ENCODE measurements at regions not wholly inside any gene's neighbourhood (a gene's known extent, or its start where the extent isn't known, plus 50 kb on each side); places are given as distances from the start of the nearest gene placed in this dataset.

DNA sequence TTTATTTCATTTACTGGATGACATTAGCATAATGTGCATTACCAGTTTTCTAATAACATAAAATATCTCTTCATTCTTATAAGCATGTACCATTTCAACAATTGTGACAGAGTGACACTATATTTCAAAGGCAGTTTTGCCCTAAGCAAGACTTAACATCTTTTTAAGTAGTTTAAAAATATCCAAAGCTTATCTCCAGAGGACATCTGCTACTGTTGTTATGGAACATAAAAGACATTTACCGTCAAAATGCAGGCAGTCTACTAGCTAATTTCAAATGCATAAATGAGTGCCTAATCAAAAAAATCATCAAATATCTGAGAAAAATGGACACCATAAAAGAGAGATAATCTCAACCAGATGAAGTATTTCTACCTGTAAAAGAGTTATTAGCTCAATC, 782.4 kb upstream of the BRINP3 start:
- DNase-seq, result no peak
- H3K27me3 ChIP-seq, result no peaks in the 10 kb centered on the region
- no peaks in the 10 kb centered on the region for H3K9me3 ChIP-seq
- no peaks in the 10 kb centered on the region for H3K4me1 ChIP-seq
- H3K9ac ChIP-seq (ENCODE audit: low read depth in 2 of 2, low read length in 2 of 2), result no peak overlapping the region
- TF ChIP-seq, protein P1, sequence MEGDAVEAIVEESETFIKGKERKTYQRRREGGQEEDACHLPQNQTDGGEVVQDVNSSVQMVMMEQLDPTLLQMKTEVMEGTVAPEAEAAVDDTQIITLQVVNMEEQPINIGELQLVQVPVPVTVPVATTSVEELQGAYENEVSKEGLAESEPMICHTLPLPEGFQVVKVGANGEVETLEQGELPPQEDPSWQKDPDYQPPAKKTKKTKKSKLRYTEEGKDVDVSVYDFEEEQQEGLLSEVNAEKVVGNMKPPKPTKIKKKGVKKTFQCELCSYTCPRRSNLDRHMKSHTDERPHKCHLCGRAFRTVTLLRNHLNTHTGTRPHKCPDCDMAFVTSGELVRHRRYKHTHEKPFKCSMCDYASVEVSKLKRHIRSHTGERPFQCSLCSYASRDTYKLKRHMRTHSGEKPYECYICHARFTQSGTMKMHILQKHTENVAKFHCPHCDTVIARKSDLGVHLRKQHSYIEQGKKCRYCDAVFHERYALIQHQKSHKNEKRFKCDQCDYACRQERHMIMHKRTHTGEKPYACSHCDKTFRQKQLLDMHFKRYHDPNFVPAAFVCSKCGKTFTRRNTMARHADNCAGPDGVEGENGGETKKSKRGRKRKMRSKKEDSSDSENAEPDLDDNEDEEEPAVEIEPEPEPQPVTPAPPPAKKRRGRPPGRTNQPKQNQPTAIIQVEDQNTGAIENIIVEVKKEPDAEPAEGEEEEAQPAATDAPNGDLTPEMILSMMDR (IDR thresholded peaks at IDR 0.05), result no peak
- no peaks in the 10 kb centered on the region for H3K36me3 ChIP-seq
- H3K27ac ChIP-seq, result no peak overlapping the region
- H3K4me3 ChIP-seq, result no peak overlapping the region
- intact Hi-C loops (cut with DNase I), result no loop called here

DNA sequence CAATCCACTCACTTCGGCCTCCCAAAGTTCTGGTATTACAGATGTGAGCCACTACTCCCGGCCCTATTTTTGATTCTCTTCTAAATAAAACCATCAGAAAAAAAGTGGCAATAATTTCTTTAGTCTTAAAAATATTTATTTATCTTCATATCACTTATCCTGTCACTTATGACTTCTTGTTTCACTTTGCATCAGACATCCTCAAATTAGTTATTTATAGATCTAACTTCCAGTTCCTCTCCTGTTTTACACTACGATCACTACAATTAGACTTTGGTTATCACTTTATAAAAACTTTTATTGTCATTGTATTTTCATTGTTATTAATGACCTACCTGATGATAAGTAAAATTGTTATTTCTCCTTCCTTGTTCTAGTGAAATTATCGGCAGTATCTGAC, 783.4 kb upstream of the BRINP3 start:
- no peaks in the 10 kb centered on the region for H3K4me1 ChIP-seq
- H3K27me3 ChIP-seq, result no peaks in the 10 kb centered on the region
- no peak overlapping the region for H3K27ac ChIP-seq
- H3K9me3 ChIP-seq, result no peaks in the 10 kb centered on the region
- TF ChIP-seq, protein P1 (IDR thresholded peaks at IDR 0.05), result no peak
- no peak overlapping the region for H3K9ac ChIP-seq (ENCODE audit: low read depth in 2 of 2, low read length in 2 of 2)
- H3K36me3 ChIP-seq, result no peaks in the 10 kb centered on the region
- intact Hi-C loops (cut with DNase I), result no loop called here
- no peak overlapping the region for H3K4me3 ChIP-seq
- no peak for DNase-seq

DNA sequence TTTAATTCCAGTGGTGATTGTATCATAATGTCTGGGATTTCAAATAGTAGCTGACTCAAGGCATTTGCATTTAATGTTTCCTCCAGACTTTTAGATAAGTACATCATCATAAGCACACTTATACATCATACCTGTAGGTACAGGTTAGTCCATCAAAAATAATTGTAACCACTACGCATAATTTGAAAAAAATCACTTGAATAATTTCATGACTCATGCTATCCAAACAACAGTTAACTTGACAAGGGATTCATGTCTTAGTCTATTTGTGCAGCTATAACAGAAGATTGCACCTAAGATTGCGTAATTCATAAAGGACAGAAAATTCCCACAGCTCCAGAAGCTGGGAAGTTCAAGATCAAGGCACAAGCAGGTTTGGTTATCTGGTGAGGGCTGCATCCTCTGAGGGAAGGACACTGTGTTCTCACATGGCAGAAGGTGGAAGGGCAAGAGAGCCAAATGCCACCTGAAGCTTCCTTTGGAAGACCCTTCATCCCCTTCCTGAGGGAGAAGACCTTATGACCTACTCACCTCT, 801.7 kb upstream of the BRINP3 start:
- H3K9me3 ChIP-seq, result no peaks in the 10 kb centered on the region
- intact Hi-C loops (cut with DNase I), result no loop called here
- H3K9ac ChIP-seq (ENCODE audit: low read depth in 2 of 2, low read length in 2 of 2), result no peak overlapping the region
- no peak overlapping the region for H3K27ac ChIP-seq
- H3K36me3 ChIP-seq, result no peaks in the 10 kb centered on the region
- DNase-seq, result no peak
- TF ChIP-seq, protein P1 (IDR thresholded peaks at IDR 0.05), result no peak
- H3K4me1 ChIP-seq, result no peaks in the 10 kb centered on the region
- no peak overlapping the region for H3K4me3 ChIP-seq
- H3K27me3 ChIP-seq, result no peaks in the 10 kb centered on the region

DNA sequence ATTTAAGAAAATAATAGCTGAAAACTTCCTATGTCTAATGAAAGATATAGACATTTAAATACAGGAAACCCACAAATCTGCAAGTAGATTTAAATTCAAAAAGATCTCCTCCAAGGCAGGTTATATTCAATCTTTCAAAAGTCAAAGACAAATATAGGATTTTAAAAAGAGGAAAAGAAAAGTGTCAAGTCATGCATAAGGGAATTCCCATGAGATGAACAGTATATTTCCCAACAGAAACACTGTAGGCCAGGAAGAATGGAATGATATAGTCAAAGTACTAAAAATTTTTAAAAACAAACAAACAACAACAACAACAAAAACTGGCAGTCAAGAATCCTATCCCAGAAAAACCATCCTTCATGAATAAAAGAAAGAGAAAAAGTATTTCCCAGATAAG, 806.5 kb upstream of the BRINP3 start:
- Histone ChIP-seq H3K4me3 (no peak overlapping the region), H3K27ac (no peak overlapping the region), H3K9ac (ENCODE audit: low read depth in 2 of 2, low read length in 2 of 2) (no peak overlapping the region), H3K27me3 (no peaks in the 10 kb centered on the region), H3K4me1 (no peaks in the 10 kb centered on the region), H3K36me3 (no peaks in the 10 kb centered on the region), H3K9me3 (no peaks in the 10 kb centered on the region)
- intact Hi-C loops (cut with DNase I), result no loop called here
- DNase-seq, result no peak
- TF ChIP-seq, protein P1 (IDR thresholded peaks at IDR 0.05), result no peak

DNA sequence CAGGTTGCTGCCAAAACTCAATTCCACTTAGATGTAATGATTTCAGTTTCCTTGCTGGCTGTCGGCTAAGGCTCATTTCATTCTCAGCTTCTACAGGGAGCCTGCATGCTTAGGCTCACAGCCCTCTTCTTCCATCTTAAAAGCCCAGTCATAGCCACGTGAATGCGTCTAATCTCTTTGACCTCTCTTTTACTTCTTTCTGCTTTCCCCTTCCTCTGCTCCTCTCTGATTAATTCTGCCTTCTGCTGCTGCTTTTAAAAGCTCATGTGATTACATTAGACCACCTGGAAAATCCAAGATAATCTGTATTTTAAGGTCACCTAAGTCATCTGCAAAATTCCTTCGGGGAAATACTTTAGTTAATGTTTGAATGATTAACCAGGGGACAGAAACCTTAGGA, 812.8 kb upstream of the BRINP3 start:
- Histone ChIP-seq H3K4me1 (no peaks in the 10 kb centered on the region), H3K9ac (ENCODE audit: low read depth in 2 of 2, low read length in 2 of 2) (no peak overlapping the region), H3K27me3 (no peaks in the 10 kb centered on the region), H3K9me3 (no peaks in the 10 kb centered on the region), H3K36me3 (no peaks in the 10 kb centered on the region), H3K4me3 (no peak overlapping the region), H3K27ac (no peak overlapping the region)
- DNase-seq, result no peak
- TF ChIP-seq, protein P1 (IDR thresholded peaks at IDR 0.05), result no peak
- intact Hi-C loops (cut with DNase I), result no loop called here

DNA sequence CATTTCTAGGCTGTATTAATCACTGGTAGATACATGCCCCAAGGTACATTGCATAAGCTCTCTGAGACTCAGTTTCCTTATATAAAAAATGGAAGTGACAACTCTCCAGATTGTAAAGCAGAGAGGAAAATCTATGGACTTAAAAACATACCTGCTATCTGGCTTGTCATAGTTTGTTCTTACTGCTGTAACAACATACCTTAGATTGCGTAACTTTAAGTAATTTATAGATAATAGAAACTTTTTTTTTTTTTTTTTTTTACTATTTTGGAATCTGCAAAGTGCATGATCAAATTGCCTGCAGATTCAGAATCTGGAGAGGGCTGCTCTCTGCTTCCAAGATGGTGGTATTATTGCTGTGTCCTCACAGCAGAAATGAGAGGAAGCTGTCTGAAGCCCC, 827.7 kb upstream of the BRINP3 start:
- H3K27me3 ChIP-seq, result no peaks in the 10 kb centered on the region
- no peak for DNase-seq
- H3K4me1 ChIP-seq, result no peaks in the 10 kb centered on the region
- TF ChIP-seq, protein P1 (IDR thresholded peaks at IDR 0.05), result no peak
- no peaks in the 10 kb centered on the region for H3K36me3 ChIP-seq
- no peak overlapping the region for H3K9ac ChIP-seq (ENCODE audit: low read depth in 2 of 2, low read length in 2 of 2)
- no peak overlapping the region for H3K27ac ChIP-seq
- no peaks in the 10 kb centered on the region for H3K9me3 ChIP-seq
- intact Hi-C loops (cut with DNase I), result no loop called here
- H3K4me3 ChIP-seq, result no peak overlapping the region

Data from colonic mucosa (tissue), 4 donors.